ENCODE measurements at regions not wholly inside any gene's neighbourhood (a gene's known extent, or its start where the extent isn't known, plus 50 kb on each side); places are given as distances from the start of the nearest gene placed in this dataset.

- in situ Hi-C loops (cut with MboI) = no loop called here
Measured at GRCh38 chr1:208907790-208908189, 663.6 kb upstream of the PLXNA2 start.

GRCh38 chr1:208909011-208909984 lies 665.1 kb upstream of the PLXNA2 start:
- H3K4me1 ChIP-seq (ENCODE audit: insufficient read depth) = no peaks in the 10 kb centered on the region
- no peak overlapping the region for H2AFZ ChIP-seq
- H3K9ac ChIP-seq = no peak overlapping the region
- no peak overlapping the region for H3K4me3 ChIP-seq
- no peaks in the 10 kb centered on the region for H3K9me3 ChIP-seq (ENCODE audit: low read depth)
- H3K27me3 ChIP-seq (replicated peaks; ENCODE audit: insufficient read depth) = no peaks in the 10 kb centered on the region
- TF ChIP-seq EZH2phosphoT487 (IDR thresholded peaks at IDR 0.05; ENCODE audit: insufficient read depth, low read depth) (no peak), EZH2 (IDR thresholded peaks at IDR 0.05; ENCODE audit: insufficient read depth, poor library complexity, severe bottlenecking) (no peak)
- no peaks in the 10 kb centered on the region for H3K36me3 ChIP-seq (ENCODE audit: low read depth)
- H3K9me2 ChIP-seq (ENCODE audit: insufficient read depth) = no peaks in the 10 kb centered on the region
- in situ Hi-C loops (cut with MboI) = no loop called here
- no peaks in the 10 kb centered on the region for H3K79me2 ChIP-seq (ENCODE audit: insufficient read depth)
- 21 to 25% methylated on average over 8 of the region's 8 CpGs for WGBS, 2 experiments (ENCODE audit: low coverage in 1 of 2, low lambda C conversion rate in 2 of 2, missing lambda C conversion rate in 2 of 2)
- no peak overlapping the region for H3K27ac ChIP-seq
- H3K4me2 ChIP-seq (ENCODE audit: unreplicated experiment) = no peak overlapping the region
- no peaks in the 10 kb centered on the region for H4K20me1 ChIP-seq (ENCODE audit: insufficient read depth)
- DNase-seq = no peak
- H3F3A ChIP-seq (ENCODE audit: insufficient read depth) = no peaks in the 10 kb centered on the region

More at GRCh38 chr1:208907790-208908189, 663.6 kb upstream of the PLXNA2 start:
- H3K9ac ChIP-seq = no peak overlapping the region
- H3K4me2 ChIP-seq (ENCODE audit: unreplicated experiment) = no peak overlapping the region
- no peak overlapping the region for H2AFZ ChIP-seq
- H3K79me2 ChIP-seq (ENCODE audit: insufficient read depth) = no peaks in the 10 kb centered on the region
- H3K4me1 ChIP-seq (ENCODE audit: insufficient read depth) = no peaks in the 10 kb centered on the region
- no peak for TF ChIP-seq EZH2 (IDR thresholded peaks at IDR 0.05; ENCODE audit: insufficient read depth, poor library complexity, severe bottlenecking)
- TF ChIP-seq EZH2phosphoT487 (IDR thresholded peaks at IDR 0.05; ENCODE audit: insufficient read depth, low read depth) = no peak
- no peaks in the 10 kb centered on the region for H3F3A ChIP-seq (ENCODE audit: insufficient read depth)
- WGBS, 2 experiments (ENCODE audit: low coverage in 1 of 2, low lambda C conversion rate in 2 of 2, missing lambda C conversion rate in 2 of 2) = 10 to 16% methylated on average over 4 of the region's 4 CpGs
- H3K27ac ChIP-seq = no peak overlapping the region
- no peaks in the 10 kb centered on the region for H3K9me2 ChIP-seq (ENCODE audit: insufficient read depth)
- no peaks in the 10 kb centered on the region for H3K36me3 ChIP-seq (ENCODE audit: low read depth)
- no peak overlapping the region for H3K4me3 ChIP-seq
- no peaks in the 10 kb centered on the region for H3K27me3 ChIP-seq (replicated peaks; ENCODE audit: insufficient read depth)
- H4K20me1 ChIP-seq (ENCODE audit: insufficient read depth) = no peaks in the 10 kb centered on the region
- no peak for DNase-seq
- H3K9me3 ChIP-seq (ENCODE audit: low read depth) = no peaks in the 10 kb centered on the region

- Histone ChIP-seq H3K9me2 (ENCODE audit: insufficient read depth) (no peaks in the 10 kb centered on the region), H3K4me1 (ENCODE audit: insufficient read depth) (no peaks in the 10 kb centered on the region), H3K4me3 (no peak overlapping the region), H3K27ac (no peak overlapping the region), H3F3A (ENCODE audit: insufficient read depth) (no peaks in the 10 kb centered on the region), H3K79me2 (ENCODE audit: insufficient read depth) (no peaks in the 10 kb centered on the region), H2AFZ (no peak overlapping the region), H3K27me3 (replicated peaks; ENCODE audit: insufficient read depth) (no peaks in the 10 kb centered on the region), H4K20me1 (ENCODE audit: insufficient read depth) (no peaks in the 10 kb centered on the region), H3K36me3 (ENCODE audit: low read depth) (no peaks in the 10 kb centered on the region), H3K9me3 (ENCODE audit: low read depth) (no peaks in the 10 kb centered on the region), H3K9ac (no peak overlapping the region), H3K4me2 (ENCODE audit: unreplicated experiment) (no peak overlapping the region)
- in situ Hi-C loops (cut with MboI) = no loop called here
- DNase-seq = no peak
- no peak for TF ChIP-seq EZH2 (IDR thresholded peaks at IDR 0.05; ENCODE audit: insufficient read depth, poor library complexity, severe bottlenecking)
- TF ChIP-seq EZH2phosphoT487 (IDR thresholded peaks at IDR 0.05; ENCODE audit: insufficient read depth, low read depth) = no peak
Measured at GRCh38 chr1:208910161-208910560, 666.0 kb upstream of the PLXNA2 start.

- Histone ChIP-seq H3K27ac (no peak overlapping the region), H3K27me3 (replicated peaks; ENCODE audit: insufficient read depth) (no peaks in the 10 kb centered on the region), H3K9ac (no peak overlapping the region), H4K20me1 (ENCODE audit: insufficient read depth) (no peaks in the 10 kb centered on the region), H3K4me3 (no peak overlapping the region), H3K79me2 (ENCODE audit: insufficient read depth) (no peaks in the 10 kb centered on the region), H3K9me2 (ENCODE audit: insufficient read depth) (no peaks in the 10 kb centered on the region), H2AFZ (no peak overlapping the region), H3K4me1 (ENCODE audit: insufficient read depth) (0 out of 2 replicates have a peak, but pooled peaks cover 7% of the 10 kb centered on the region), H3K36me3 (ENCODE audit: low read depth) (no peaks in the 10 kb centered on the region), H3F3A (ENCODE audit: insufficient read depth) (no peaks in the 10 kb centered on the region), H3K4me2 (ENCODE audit: unreplicated experiment) (no peak overlapping the region), H3K9me3 (ENCODE audit: low read depth) (no peaks in the 10 kb centered on the region)
- no peak for DNase-seq
- 41 to 49% methylated on average over 5 of the region's 5 CpGs for WGBS, 2 experiments (ENCODE audit: low coverage in 1 of 2, low lambda C conversion rate in 2 of 2, missing lambda C conversion rate in 2 of 2)
- TF ChIP-seq EZH2 (IDR thresholded peaks at IDR 0.05; ENCODE audit: insufficient read depth, poor library complexity, severe bottlenecking) (no peak), EZH2phosphoT487 (IDR thresholded peaks at IDR 0.05; ENCODE audit: insufficient read depth, low read depth) (no peak)
- in situ Hi-C loops (cut with MboI) = no loop called here
Measured at GRCh38 chr1:208917281-208917680, 666.2 kb upstream of the CAMK1G start.
